NK-92 treated with Interleukin-12 subunit alpha and Interleukin-12 subunit beta, amount 100 ng/mL, for 24 hours (cell line): ENCODE measurements at regions not wholly inside any gene's neighbourhood (a gene's known extent, or its start where the extent isn't known, plus 50 kb on each side); places are given as distances from the start of the nearest gene placed in this dataset.

Source experiments
- DNase-seq: peaks from one replicate; lab custom pipeline; 2025; lab: John Stamatoyannopoulos, UW

- DNase-seq = no peak
Observed at GRCh38 chr3:44021651-44022594, 219.8 kb upstream of the TOPAZ1 start.

GRCh38 chr3:44023961-44024593, 217.6 kb upstream of the TOPAZ1 start:
- no peak for DNase-seq

GRCh38 chr3:44026220-44026865, 215.3 kb upstream of the TOPAZ1 start:
- no peak for DNase-seq

DNA sequence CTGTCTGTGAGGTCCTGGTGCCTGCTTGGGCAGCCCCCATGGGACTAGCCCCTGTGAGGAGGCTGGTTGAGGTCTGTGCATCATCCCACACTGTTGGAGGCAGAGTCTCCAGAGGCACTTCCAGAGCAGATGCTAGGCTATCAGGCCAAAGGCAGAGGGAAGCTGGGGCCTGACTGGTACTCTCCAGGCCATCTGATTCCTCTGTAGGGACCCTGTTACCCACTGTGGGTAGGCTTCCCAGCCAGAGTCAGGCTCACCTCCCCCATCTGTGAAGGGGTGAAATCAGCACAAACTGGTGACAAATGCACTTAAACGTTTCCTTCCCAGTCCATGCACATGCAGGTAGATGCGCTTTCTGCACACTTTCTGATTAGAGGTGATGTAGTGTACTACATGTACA, 212.6 kb upstream of the TOPAZ1 start:
- DNase-seq = no peak

GRCh38 chr3:44030285-44030684, 211.4 kb upstream of the TOPAZ1 start:
- no peak for DNase-seq

DNA sequence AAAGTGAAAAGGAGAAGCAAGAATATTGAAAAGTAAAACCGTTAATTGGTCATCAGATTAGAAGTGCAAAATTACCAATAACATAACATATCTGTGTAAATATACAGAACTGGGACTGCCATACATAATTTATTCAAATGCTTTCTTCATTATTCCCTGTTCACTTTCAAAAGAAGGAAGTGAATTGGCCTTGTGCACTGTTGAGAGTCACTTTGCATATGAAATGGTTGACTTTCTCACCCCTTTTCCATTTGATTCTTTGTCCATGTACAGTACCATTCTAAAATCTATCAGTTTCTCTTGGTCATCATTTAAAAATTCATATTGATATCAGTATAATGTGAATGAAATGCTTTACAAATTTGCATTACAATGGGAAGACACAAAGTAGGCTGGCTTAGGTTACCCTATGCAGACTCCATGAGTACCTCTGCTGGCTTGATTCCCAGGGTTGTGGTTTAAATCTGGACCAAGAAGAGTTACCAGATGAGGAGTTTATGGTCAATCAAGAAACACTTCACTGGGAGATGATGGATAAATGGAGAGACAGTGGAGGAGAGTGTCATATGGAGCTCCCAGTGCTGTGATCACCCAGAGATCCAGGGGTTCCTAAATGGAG, 210.9 kb upstream of the TOPAZ1 start:
- no peak for DNase-seq

GRCh38 chr3:44031387-44032380, 210.0 kb upstream of the TOPAZ1 start:
- DNase-seq = no peak

DNA sequence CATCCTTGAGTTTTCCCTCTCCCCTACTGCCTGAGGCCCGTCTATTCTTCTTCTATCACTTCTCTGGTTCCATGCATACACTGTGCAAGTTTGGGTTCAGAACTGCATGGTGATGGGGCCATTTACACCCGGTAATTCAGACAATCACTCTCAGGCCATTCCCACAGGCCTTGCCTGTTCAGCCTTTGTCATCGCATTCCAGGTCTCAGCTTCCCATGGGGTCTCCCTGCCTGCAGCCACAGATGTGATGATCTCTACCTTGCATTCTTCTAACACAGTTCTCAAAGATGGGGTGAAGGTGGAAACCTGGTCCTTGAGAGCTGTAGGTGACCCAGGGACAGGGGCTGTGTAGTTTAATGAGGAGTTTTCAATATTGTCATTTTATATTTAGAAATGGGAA, 209.2 kb upstream of the TOPAZ1 start:
- DNase-seq = no peak

DNA sequence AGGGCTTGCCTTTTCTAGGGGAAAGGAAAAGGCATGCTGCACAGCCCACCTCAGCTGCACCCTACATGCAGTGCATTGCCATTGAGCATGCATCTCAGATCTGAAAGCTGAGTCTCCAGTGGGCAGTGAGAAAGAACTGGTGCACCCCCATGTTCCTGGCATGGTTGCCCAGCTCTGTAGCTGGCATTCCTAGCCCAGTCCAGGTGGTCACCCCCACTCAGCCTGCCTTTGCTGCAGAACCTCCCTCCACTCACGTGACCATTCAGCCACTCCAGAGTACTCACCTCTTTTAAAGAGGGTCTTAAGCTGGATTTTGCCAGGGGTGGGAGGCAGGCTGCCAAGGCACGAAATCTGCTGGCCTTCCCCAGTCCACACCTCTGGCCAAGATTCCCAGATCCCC, 208.6 kb upstream of the TOPAZ1 start:
- DNase-seq = no peak

GRCh38 chr3:44036850-44037249, 204.8 kb upstream of the TOPAZ1 start:
- no peak for DNase-seq

DNA sequence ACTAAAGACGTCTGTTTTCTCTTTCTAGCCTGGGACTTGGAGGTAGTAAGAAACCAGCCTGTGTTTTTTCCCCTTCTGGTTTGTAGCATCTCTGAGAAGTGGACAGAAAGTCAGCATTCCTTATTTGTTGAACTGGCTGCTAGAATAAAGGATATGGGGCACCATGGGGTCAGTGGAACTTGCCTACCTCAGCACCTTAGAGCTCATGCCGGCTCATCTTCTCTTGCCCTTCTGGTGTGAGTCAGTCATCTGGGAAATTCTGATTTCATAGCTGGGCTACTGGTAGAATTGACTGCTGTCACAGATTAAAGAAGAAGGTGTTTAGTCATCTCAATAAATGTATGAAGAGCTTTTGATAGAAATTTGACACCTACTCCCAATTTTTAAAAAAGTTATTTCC, 202.7 kb upstream of the TOPAZ1 start:
- no peak for DNase-seq

- no peak for DNase-seq
Observed at GRCh38 chr3:44041726-44042125, 200.0 kb upstream of the TOPAZ1 start.

GRCh38 chr3:44042772-44043171, 198.9 kb upstream of the TOPAZ1 start:
- DNase-seq = no peak

GRCh38 chr3:44045476-44046275, 196.0 kb upstream of the TOPAZ1 start:
- DNase-seq = no peak

DNA sequence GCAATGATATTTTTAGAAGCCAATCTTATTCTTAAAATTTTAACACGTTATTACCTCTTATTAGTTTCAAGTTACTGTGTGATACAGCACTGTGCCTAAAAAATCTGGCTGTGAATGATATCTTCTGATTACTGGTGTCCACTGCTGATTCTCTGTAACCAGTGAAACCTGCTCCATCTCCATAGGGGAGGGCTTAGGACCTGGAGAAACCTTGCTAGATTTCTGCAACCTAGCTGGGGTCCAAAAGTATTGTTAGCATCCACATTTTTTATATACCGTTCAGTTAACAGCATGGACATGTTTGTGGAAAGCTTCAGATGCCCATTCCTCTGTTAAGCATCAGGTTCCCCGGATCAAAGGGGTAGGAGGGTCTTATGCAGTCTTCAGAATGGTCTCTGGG, 193.9 kb upstream of the TOPAZ1 start:
- DNase-seq = no peak

GRCh38 chr3:44048196-44048924, 193.3 kb upstream of the TOPAZ1 start:
- DNase-seq = no peak

DNA sequence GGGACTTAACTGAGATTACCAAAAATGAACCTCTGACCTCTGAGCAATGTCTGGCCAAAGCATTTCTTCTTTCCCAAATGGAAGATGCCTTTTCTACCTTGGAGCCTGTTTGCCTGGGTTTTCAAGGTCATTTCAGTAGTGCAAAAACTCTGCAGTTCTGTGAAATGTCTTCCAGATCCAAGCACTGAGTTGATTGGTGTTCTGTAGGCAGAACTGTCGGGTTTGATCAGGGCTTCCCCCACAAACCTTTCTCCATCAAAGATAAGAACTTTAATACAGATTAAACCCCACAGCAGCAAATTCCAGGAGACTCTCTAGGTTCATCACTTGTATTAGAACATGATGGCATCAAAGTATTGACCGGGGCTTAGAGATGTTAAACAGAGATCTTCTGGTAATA, 192.7 kb upstream of the TOPAZ1 start:
- no peak for DNase-seq

DNA sequence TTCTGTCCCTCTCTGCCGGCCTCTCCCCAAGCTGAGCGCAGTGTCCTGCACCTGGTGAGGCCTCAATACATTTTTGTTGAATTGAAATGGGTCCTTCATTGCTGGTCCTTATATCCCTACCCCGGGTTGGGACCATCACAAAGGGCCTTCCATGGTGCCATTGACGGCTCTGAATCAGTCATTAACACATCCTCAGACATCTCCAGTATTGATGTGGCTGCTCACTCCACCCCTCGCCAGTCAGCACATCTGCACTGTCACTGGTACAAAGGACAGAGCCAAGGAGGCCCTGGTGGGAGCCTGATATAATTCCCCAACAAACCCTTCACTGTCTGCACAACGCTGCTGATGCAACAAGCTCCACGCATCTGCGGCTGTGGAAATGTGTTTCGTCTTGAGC, 191.6 kb upstream of the TOPAZ1 start:
- DNase-seq = no peak

GRCh38 chr3:44050867-44051266, 190.8 kb upstream of the TOPAZ1 start:
- no peak for DNase-seq

GRCh38 chr3:44055951-44056350, 185.7 kb upstream of the TOPAZ1 start:
- no peak for DNase-seq
